ENCODE measurements at regions not wholly inside any gene's neighbourhood (a gene's known extent, or its start where the extent isn't known, plus 50 kb on each side); places are given as distances from the start of the nearest gene placed in this dataset.

DNA sequence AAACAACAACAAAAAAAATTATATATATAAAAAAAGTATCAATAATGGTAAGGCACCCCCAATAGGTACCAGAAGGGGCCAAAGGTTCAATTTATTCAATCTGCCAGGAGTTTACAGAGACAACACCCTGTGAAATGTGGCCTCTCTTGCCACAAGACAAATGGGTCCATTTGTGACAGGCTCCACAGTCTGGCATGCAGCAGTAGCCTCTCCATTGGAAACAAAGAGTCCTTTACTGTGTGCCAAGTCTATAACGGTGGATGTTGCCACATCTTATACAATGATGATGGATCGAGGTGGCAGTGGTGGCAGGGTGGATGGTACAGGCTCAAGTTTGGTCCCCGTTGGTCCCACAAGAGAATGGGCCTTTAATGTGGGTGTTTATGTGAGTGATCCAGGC is 70.1 kb upstream of the SH3RF1 start:
- H2BK15ac ChIP-seq (ENCODE audit: low read depth, low read length): no peak overlapping the region
- no peak overlapping the region; a peak in 1 of 7 replicates for H3K27ac Mint-ChIP-seq
- no peak overlapping the region for H3K9ac ChIP-seq (ENCODE audit: extremely low read depth, insufficient read length, low read length)
- no CpG with 5 or more reads among the region's 3 CpGs for WGBS (ENCODE audit: extremely low coverage, insufficient read length, low lambda C conversion rate)
- no peak overlapping the region for H2BK120ac ChIP-seq (ENCODE audit: low read depth, low read length, poor library complexity, severe bottlenecking)
- H3K79me2 ChIP-seq (ENCODE audit: insufficient read depth, low read length): no peaks in the 10 kb centered on the region
- no peak for TF ChIP-seq CTCF (conservative IDR thresholded peaks at IDR 0.05)
- H3K4ac ChIP-seq (ENCODE audit: low read depth, low read length): no peak overlapping the region
- H4K20me1 ChIP-seq (ENCODE audit: control insufficient read depth, insufficient read depth, insufficient read length): no peaks in the 10 kb centered on the region
- no peak overlapping the region for H3K23ac ChIP-seq (ENCODE audit: insufficient read length, low read depth, low read length)
- H2AFZ ChIP-seq (ENCODE audit: low read length): no peak overlapping the region
- no peak overlapping the region for H3K27ac ChIP-seq (ENCODE audit: insufficient read length, low read depth, low read length)
- no peak overlapping the region for H3K56ac ChIP-seq (ENCODE audit: insufficient read length, low read depth, low read length)
- H3K27me3 ChIP-seq (ENCODE audit: insufficient read depth, low read length): no peaks in the 10 kb centered on the region
- H2AK5ac ChIP-seq (ENCODE audit: insufficient read length, low read length): no peak overlapping the region
- H3K4me3 Mint-ChIP-seq: no peak overlapping the region
- H4K5ac ChIP-seq (ENCODE audit: insufficient read length, low read depth, low read length): no peak overlapping the region
- H3K9me3 Mint-ChIP-seq: no peaks in the 10 kb centered on the region
- H2BK5ac ChIP-seq (ENCODE audit: insufficient read length, low read length): no peak overlapping the region
- H2BK20ac ChIP-seq (ENCODE audit: low read depth, low read length, poor library complexity, severe bottlenecking): no peak overlapping the region
- peaks cover 0 to 7% of the 10 kb centered on the region in 2 experiments; a peak in 2 of 4 replicates for H3K4me1 Mint-ChIP-seq
- no peak for DNase-seq
- H3K27me3 Mint-ChIP-seq (ENCODE audit: low read depth): no peaks in the 10 kb centered on the region
- H3K14ac ChIP-seq (ENCODE audit: insufficient read depth, low read length): no peak overlapping the region
- H3K23me2 ChIP-seq (ENCODE audit: insufficient read length, low read depth, low read length, poor library complexity, severe bottlenecking): no peaks in the 10 kb centered on the region
- H3K36me3 Mint-ChIP-seq (ENCODE audit: insufficient read depth in 1 of 3, low read depth in 3 of 3): no peaks in the 10 kb centered on the region; a peak in 1 of 7 replicates
- no peak overlapping the region for H3K4me2 ChIP-seq (ENCODE audit: insufficient read depth, insufficient read length, low read length)
- no peaks in the 10 kb centered on the region for H3K9me3 ChIP-seq (ENCODE audit: control insufficient read depth, low read depth, low read length)
- no peaks in the 10 kb centered on the region for H3K79me1 ChIP-seq (ENCODE audit: insufficient read depth, low read depth, low read length, poor library complexity, severe bottlenecking)
- no peak overlapping the region for H3K18ac ChIP-seq (ENCODE audit: insufficient read length, low read depth, low read length)
- H4K91ac ChIP-seq (ENCODE audit: insufficient read length, low read depth, low read length): no peak overlapping the region
- no peak overlapping the region for H3T11ph ChIP-seq (ENCODE audit: low read length)
- H2BK12ac ChIP-seq (ENCODE audit: insufficient read length, low read depth, low read length): no peak overlapping the region
- no peaks in the 10 kb centered on the region for H3K4me1 ChIP-seq (ENCODE audit: insufficient read depth, low read length)
- no peak overlapping the region for H4K8ac ChIP-seq (replicated peaks; ENCODE audit: insufficient read length, low read depth, low read length)

Data from H9 (cell line).